ENCODE measurements at regions not wholly inside any gene's neighbourhood (a gene's known extent, or its start where the extent isn't known, plus 50 kb on each side); places are given as distances from the start of the nearest gene placed in this dataset.

DNA sequence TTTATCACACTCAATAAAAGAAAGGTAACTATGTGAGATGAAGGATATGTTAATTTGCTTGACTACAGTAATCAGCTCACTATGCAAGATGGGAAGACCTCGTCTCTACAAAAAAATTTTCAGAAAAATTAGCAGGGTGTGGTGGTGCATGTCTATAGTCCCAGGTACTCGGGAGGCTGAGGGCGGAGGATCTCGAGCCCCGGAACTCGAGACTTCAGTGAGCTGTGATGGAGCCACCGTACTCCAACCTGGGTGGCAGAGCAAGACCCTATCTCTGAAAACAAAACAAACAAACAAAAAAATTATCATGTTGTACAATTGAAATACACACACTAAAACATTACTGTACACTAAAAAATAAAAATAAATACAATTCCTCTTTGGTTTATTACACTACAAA is 376.7 kb upstream of the KLHL1 start:
- no peak overlapping the region for H3K27ac ChIP-seq
- 91 to 93% (median 92%) methylated on average over 7 of the region's 7 CpGs for WGBS, 3 donors
- DNase-seq (no peak), ATAC-seq (no peak)
- no peaks in the 10 kb centered on the region for H3K36me3 ChIP-seq (ENCODE audit: insufficient read depth in 1 of 2, low read depth in 1 of 2)
- no peak overlapping the region for H3K4me3 ChIP-seq
- no peaks in the 10 kb centered on the region for H3K4me1 ChIP-seq
- intact Hi-C loops (cut with DNase I): no loop called here
- H3K9me3 ChIP-seq: no peaks in the 10 kb centered on the region
- TF ChIP-seq, protein P1, sequence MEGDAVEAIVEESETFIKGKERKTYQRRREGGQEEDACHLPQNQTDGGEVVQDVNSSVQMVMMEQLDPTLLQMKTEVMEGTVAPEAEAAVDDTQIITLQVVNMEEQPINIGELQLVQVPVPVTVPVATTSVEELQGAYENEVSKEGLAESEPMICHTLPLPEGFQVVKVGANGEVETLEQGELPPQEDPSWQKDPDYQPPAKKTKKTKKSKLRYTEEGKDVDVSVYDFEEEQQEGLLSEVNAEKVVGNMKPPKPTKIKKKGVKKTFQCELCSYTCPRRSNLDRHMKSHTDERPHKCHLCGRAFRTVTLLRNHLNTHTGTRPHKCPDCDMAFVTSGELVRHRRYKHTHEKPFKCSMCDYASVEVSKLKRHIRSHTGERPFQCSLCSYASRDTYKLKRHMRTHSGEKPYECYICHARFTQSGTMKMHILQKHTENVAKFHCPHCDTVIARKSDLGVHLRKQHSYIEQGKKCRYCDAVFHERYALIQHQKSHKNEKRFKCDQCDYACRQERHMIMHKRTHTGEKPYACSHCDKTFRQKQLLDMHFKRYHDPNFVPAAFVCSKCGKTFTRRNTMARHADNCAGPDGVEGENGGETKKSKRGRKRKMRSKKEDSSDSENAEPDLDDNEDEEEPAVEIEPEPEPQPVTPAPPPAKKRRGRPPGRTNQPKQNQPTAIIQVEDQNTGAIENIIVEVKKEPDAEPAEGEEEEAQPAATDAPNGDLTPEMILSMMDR (IDR thresholded peaks at IDR 0.05): no peak
- H3K27me3 ChIP-seq (ENCODE audit: insufficient read depth in 3 of 3, low read length in 2 of 3): no peaks in the 10 kb centered on the region

DNA sequence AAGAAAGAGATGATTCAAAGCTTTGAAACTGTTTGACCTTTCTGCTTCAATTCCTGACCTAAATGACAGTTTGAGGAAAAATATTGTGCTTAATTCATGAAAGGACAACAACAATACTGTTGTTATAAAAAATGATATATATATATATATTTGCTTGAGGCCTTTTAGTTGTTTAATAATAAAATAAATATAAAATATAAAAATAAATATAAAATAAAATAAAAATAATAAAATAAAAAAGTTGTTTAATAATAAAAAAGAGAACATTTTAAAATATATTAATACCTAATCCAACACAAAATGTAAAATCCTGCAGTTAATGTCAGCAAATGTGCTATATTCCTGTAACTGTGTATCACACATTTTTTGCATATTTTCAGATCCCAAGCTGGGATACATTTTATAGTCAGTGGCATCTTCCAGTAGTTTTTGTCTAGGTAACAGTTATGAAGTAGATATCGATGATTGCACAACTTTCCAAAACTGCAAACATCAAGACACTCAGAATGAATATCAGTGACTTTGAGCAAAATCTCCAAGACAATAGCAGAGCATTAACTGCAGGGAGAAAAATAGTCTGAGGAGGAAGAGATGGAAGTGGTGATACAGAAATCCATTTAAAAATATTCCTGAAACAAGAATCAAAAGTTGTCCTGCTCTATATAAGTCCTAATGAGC is 375.5 kb upstream of the KLHL1 start:
- no peaks in the 10 kb centered on the region for H3K9me3 ChIP-seq
- ATAC-seq: no peak
- intact Hi-C loops (cut with DNase I): no loop called here
- 93 to 97% (median 94%) methylated on average over 1 of the region's 1 CpG for WGBS, 3 donors
- TF ChIP-seq, protein P1 (IDR thresholded peaks at IDR 0.05): no peak
- no peaks in the 10 kb centered on the region for H3K36me3 ChIP-seq (ENCODE audit: insufficient read depth in 1 of 2, low read depth in 1 of 2)
- H3K27me3 ChIP-seq (ENCODE audit: insufficient read depth in 3 of 3, low read length in 2 of 3): no peaks in the 10 kb centered on the region
- H3K4me1 ChIP-seq: no peaks in the 10 kb centered on the region
- H3K27ac ChIP-seq: no peak overlapping the region
- H3K4me3 ChIP-seq: no peak overlapping the region
- DNase-seq: no peak

DNA sequence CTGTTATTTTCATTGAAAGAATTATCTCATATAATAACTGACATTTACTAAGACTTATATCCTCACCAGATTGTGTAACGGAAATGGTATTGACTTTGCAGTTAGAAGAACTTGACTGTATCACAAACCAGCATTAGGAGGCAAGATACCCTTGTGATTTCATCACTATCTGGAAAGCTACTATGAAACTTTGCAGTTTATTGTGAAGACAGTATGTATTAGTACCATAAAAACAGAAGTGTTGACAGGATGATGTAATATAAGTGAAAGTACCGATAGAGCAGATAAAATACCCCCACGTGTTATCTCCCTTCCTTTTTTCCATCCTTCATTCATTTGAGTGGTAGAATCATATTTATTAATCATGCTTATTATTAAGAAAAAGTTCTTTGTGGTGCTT is 365.7 kb upstream of the KLHL1 start:
- Histone ChIP-seq H3K27ac (no peak overlapping the region), H3K4me3 (no peak overlapping the region), H3K9me3 (no peaks in the 10 kb centered on the region), H3K4me1 (no peaks in the 10 kb centered on the region), H3K36me3 (ENCODE audit: insufficient read depth in 1 of 2, low read depth in 1 of 2) (no peaks in the 10 kb centered on the region), H3K27me3 (ENCODE audit: insufficient read depth in 3 of 3, low read length in 2 of 3) (no peaks in the 10 kb centered on the region)
- ATAC-seq (no peak), DNase-seq (no peak)
- intact Hi-C loops (cut with DNase I): no loop called here
- WGBS, 3 donors: 67 to 75% (median 75%) methylated on average over 3 of the region's 3 CpGs
- TF ChIP-seq, protein P1 (IDR thresholded peaks at IDR 0.05): no peak

DNA sequence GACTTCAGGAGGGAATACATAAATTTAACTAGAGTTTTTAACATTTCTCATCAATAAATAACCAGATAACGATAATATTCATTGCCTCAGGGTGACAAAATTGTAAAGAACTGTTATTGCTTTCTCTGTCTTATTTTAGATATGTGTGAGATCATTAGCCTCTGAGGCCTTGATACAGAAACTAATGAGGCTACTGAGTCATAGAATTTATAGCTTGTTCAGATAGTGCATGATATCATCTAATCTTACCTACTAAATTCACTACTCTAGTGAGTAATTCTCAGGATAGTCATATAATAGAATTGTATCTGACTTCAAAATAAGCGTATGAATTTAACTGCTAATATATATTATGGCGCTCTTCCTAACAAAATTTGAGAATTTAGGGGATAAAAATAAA is 360.8 kb upstream of the KLHL1 start:
- Histone ChIP-seq H3K4me1 (no peaks in the 10 kb centered on the region), H3K9me3 (no peaks in the 10 kb centered on the region), H3K27ac (no peak overlapping the region), H3K27me3 (ENCODE audit: insufficient read depth in 3 of 3, low read length in 2 of 3) (no peaks in the 10 kb centered on the region), H3K36me3 (ENCODE audit: insufficient read depth in 1 of 2, low read depth in 1 of 2) (no peaks in the 10 kb centered on the region), H3K4me3 (no peak overlapping the region)
- WGBS, 3 donors: 84 to 88% (median 85%) methylated on average over 3 of the region's 3 CpGs
- TF ChIP-seq, protein P1 (IDR thresholded peaks at IDR 0.05): no peak
- intact Hi-C loops (cut with DNase I): no loop called here
- no peak for DNase-seq
- no peak for ATAC-seq

DNA sequence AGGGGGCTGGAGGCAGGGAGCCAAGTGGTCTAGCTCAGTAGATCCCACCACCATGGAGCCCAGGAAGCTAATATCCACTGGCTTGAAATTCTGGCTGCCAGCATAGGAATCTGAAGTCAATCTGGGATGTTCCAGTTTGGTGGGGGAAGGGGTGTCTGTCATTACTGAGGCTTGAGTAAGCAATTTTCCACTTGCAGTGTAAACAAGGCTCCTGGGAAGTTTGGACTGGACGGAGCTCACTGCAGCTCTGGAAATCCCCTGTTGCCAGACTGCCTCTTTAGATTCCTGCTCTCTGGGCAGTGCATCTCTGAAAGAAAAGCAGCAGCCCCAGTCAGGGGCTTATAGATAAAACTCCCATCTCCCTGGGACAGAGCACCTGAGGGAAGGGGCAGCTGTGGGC is 349.2 kb upstream of the KLHL1 start:
- WGBS, 3 donors: 55 to 63% (median 61%) methylated on average over 1 of the region's 1 CpG
- H3K4me3 ChIP-seq: no peak overlapping the region
- H3K36me3 ChIP-seq (ENCODE audit: insufficient read depth in 1 of 2, low read depth in 1 of 2): no peaks in the 10 kb centered on the region
- ATAC-seq: no peak
- H3K27ac ChIP-seq: no peak overlapping the region
- no peaks in the 10 kb centered on the region for H3K9me3 ChIP-seq
- no peak for DNase-seq
- H3K4me1 ChIP-seq: no peaks in the 10 kb centered on the region
- TF ChIP-seq, protein P1 (IDR thresholded peaks at IDR 0.05): no peak
- H3K27me3 ChIP-seq (ENCODE audit: insufficient read depth in 3 of 3, low read length in 2 of 3): no peaks in the 10 kb centered on the region
- intact Hi-C loops (cut with DNase I): no loop called here
